Activated CD4-positive, CD25-positive, alpha-beta regulatory T cell treated with anti-CD3 and anti-CD28 coated beads, Interleukin-2, amount 50 U/mL, for 72 hours (primary cell): ENCODE measurements at regions not wholly inside any gene's neighbourhood (a gene's known extent, or its start where the extent isn't known, plus 50 kb on each side); places are given as distances from the start of the nearest gene placed in this dataset.

Experiments used
- DNase-seq: peaks from one replicate; pipeline ENCODE4 v3.0.0; 2021

GRCh38 chr16:16797239-16797638 lies 418.3 kb downstream of the NPIPA7 start:
- DNase-seq, result no peak

GRCh38 chr16:16798504-16798903 lies 419.6 kb downstream of the NPIPA7 start:
- DNase-seq, result no peak

- DNase-seq, result no peak
Measured at GRCh38 chr16:16805809-16806208, 426.9 kb downstream of the NPIPA7 start.

GRCh38 chr16:16815641-16816040 lies 436.7 kb downstream of the NPIPA7 start:
- DNase-seq, result no peak

GRCh38 chr16:16817196-16817595 lies 438.3 kb downstream of the NPIPA7 start:
- no peak for DNase-seq

GRCh38 chr16:16821261-16821660 lies 442.3 kb downstream of the NPIPA7 start:
- no peak for DNase-seq

GRCh38 chr16:16828913-16829398 lies 450.0 kb downstream of the NPIPA7 start:
- DNase-seq, result no peak

- DNase-seq, result no peak
Measured at GRCh38 chr16:16830401-16830800, 451.5 kb downstream of the NPIPA7 start.

GRCh38 chr16:16830973-16831372 lies 452.0 kb downstream of the NPIPA7 start:
- DNase-seq, result no peak

GRCh38 chr16:16833165-16833564 lies 454.2 kb downstream of the NPIPA7 start:
- no peak for DNase-seq

- no peak for DNase-seq
Measured at GRCh38 chr16:16850274-16850673, 471.3 kb downstream of the NPIPA7 start.

- DNase-seq, result no peak
Measured at GRCh38 chr16:16857012-16857411, 478.1 kb downstream of the NPIPA7 start.

- DNase-seq, result no peak
Measured at GRCh38 chr16:16857603-16858283, 478.8 kb downstream of the NPIPA7 start.

GRCh38 chr16:16861546-16861945 lies 482.6 kb downstream of the NPIPA7 start:
- peak; percentile 38 for DNase-seq

- no peak for DNase-seq
Measured at GRCh38 chr16:16863672-16864071, 484.7 kb downstream of the NPIPA7 start.

GRCh38 chr16:16864536-16864935 lies 485.6 kb downstream of the NPIPA7 start:
- no peak for DNase-seq

GRCh38 chr16:16865374-16865773 lies 486.4 kb downstream of the NPIPA7 start:
- DNase-seq, result no peak

- DNase-seq, result no peak
Measured at GRCh38 chr16:16867973-16868372, 489.0 kb downstream of the NPIPA7 start.

GRCh38 chr16:16868727-16869126 lies 489.8 kb downstream of the NPIPA7 start:
- no peak for DNase-seq

GRCh38 chr16:16869746-16870145 lies 490.8 kb downstream of the NPIPA7 start:
- no peak for DNase-seq

- no peak for DNase-seq
Measured at GRCh38 chr16:16871196-16871595, 492.3 kb downstream of the NPIPA7 start.

GRCh38 chr16:16877061-16877460 lies 498.1 kb downstream of the NPIPA7 start:
- no peak for DNase-seq

- no peak for DNase-seq
Measured at GRCh38 chr16:16879567-16880251, 500.8 kb downstream of the NPIPA7 start.

GRCh38 chr16:16881814-16882213 lies 502.9 kb downstream of the NPIPA7 start:
- no peak for DNase-seq

- no peak for DNase-seq
Measured at GRCh38 chr16:16882766-16883165, 503.8 kb downstream of the NPIPA7 start.
